ENCODE measurements at regions not wholly inside any gene's neighbourhood (a gene's known extent, or its start where the extent isn't known, plus 50 kb on each side); places are given as distances from the start of the nearest gene placed in this dataset.
"Not testable (repeated sequence)": the region's sequence is repeated elsewhere in the genome, so short reads cannot be mapped to it uniquely, and the experiment has no call there.

- H3K27me3 ChIP-seq; H3K36me3 ChIP-seq; DNase-seq; H3K4me1 ChIP-seq; H3K4me3 ChIP-seq; intact Hi-C loops (cut with DNase I; ENCODE audit: low total_unique reads); H3K27ac ChIP-seq; H3K9me3 ChIP-seq: not testable (repeated sequence)
Observed at GRCh38 chr7:63555226-63555994, 443.2 kb upstream of the ZNF722 start.

DNA sequence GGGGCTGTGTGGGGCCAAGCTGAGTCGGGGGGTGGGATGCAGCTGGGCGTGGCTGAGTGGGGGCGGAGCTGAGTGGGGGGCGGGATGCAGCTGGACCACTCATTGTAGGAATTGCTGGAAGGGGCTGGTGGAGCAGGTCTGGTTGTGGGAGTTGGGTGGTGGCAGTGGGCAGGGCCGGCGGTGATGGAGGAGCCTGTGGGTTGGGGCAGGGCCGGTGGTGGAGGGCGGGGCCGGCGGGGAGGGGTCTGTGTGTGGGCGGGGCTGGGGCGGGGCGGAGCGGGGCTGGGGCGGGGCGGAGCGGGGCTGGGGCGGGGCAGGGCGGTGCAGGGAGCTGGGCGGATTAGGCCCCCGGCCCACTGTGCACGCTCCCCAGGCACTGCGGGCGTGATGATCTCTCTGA lies 442.4 kb upstream of the ZNF722 start:
- not testable (repeated sequence) for DNase-seq, H3K4me1 ChIP-seq, H3K4me3 ChIP-seq

GRCh38 chr7:63559016-63559415 lies 439.6 kb upstream of the ZNF722 start:
- H3K9me3 ChIP-seq; H3K27ac ChIP-seq; H3K27me3 ChIP-seq; intact Hi-C loops (cut with DNase I; ENCODE audit: low total_unique reads); H3K4me1 ChIP-seq; H3K36me3 ChIP-seq; H3K4me3 ChIP-seq: not testable (repeated sequence)
- DNase-seq = peak in 1 of 2 donors; percentile 39

More for the DNA sequence above, 442.4 kb upstream of the ZNF722 start:
- H3K27me3 ChIP-seq; H3K36me3 ChIP-seq; H3K27ac ChIP-seq; intact Hi-C loops (cut with DNase I; ENCODE audit: low total_unique reads); H3K9me3 ChIP-seq: not testable (repeated sequence)

- peak in 1 of 2 donors; percentile 52 for DNase-seq
- H3K9me3 ChIP-seq; H3K4me3 ChIP-seq; H3K36me3 ChIP-seq; H3K27ac ChIP-seq; H3K27me3 ChIP-seq; intact Hi-C loops (cut with DNase I; ENCODE audit: low total_unique reads); H3K4me1 ChIP-seq: not testable (repeated sequence)
Observed at GRCh38 chr7:63559826-63560465, 438.7 kb upstream of the ZNF722 start.

DNA sequence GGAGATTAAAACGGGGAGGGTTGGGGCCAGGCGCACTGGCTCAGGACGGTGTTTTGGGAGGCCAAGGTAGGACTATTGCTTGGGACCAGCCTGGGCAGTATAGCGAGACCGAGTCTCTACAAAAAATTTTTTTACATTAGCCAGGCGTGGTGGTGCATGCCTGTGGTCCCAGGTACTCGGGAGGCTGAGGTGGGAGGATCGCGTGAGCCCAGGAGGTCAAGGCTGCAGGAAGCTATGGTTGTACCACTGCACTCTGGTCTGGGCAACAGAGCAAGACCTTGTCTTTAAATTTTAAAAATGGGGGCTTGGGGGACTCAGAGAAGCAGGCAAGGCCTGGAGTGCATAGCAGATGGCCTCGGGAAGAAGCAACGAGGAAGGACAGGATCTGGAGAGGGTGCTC lies 436.7 kb upstream of the ZNF722 start:
- H3K36me3 ChIP-seq; H3K27ac ChIP-seq; H3K4me3 ChIP-seq; H3K4me1 ChIP-seq; intact Hi-C loops (cut with DNase I; ENCODE audit: low total_unique reads); H3K27me3 ChIP-seq; H3K9me3 ChIP-seq; DNase-seq: not testable (repeated sequence)

DNA sequence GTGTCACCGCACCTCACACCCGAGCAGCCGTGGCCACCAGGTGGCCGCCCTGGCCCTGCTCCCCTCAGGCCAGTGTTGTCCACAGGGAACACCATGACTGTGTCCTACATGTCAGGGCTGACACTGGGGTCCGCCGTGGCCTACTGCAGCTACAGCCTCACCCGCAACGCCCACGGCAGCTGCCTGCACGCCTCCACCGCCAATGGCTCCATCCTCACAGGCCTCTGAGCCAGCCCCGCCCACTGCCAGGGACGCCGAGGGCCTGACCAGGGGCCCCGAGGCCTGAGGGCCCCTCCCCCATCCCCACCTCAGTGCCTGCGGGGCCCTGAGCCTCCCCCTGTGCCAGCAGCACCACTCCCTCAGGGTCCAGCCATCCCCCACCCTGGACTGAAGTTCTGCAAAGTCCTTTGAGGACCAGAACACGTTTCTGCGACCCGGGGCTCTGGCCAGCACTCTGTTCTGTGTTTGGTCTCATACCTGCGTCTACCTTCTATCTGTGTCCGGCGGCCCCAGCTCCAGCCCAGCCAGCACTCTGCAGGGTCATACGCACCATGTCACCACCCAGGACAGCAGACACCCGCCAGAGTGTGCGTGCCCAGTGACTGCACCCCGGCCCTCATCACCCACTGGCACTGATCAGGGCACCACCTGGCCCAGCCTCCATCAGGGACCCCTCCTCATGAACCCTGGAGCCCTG lies 436.1 kb upstream of the ZNF722 start:
- H3K9me3 ChIP-seq = peaks cover 0 to 10% (median 4%) of the 10 kb centered on the region in 3 donors
- H3K4me3 ChIP-seq; H3K4me1 ChIP-seq; H3K27me3 ChIP-seq; H3K36me3 ChIP-seq; H3K27ac ChIP-seq; intact Hi-C loops (cut with DNase I; ENCODE audit: low total_unique reads): not testable (repeated sequence)
- peak in 1 of 2 donors; percentile 51 for DNase-seq

DNA sequence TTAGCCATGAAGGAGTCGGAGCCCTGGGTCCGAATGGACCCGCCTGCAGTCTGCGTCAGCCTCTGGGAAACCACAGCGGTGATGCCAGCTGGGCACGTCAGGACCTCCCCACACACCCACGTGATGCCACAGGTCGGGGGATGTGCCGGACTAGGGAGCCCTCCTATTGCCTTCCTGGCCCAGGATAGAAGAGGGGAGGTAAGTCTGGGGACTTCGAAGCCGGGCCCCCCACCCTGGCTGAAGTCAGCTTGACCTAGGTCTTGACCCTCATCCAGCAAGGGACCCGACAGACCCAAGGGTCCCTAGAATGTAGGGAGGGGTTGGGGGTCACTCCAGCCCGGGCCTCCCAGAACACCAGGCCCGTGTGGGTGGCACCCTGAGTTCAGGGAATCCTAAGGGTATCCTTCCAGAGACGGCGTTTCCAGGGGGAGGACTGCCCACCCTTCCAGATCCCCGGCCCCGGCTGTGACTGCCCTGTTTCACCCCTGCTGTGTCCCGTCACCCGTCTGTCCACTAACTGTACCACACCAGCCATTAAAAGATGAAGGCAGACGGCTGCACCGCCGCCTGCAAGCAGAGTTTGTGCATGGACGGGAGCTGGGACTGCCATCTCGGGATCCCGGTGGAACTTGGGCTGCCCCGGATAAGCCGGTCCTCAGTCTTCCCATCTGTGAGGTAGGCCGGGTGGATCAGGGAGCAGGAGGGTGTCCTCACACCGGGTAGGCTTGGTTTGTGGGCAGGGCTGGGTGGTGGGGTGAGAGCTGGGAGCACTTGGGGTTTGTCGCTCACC lies 435.3 kb upstream of the ZNF722 start:
- H3K27ac ChIP-seq; intact Hi-C loops (cut with DNase I; ENCODE audit: low total_unique reads); H3K4me3 ChIP-seq; H3K36me3 ChIP-seq; H3K27me3 ChIP-seq; H3K4me1 ChIP-seq: not testable (repeated sequence)
- H3K9me3 ChIP-seq = peaks cover 0 to 14% (median 4%) of the 10 kb centered on the region in 3 donors
- DNase-seq = peak in 1 of 2 donors; percentile 37

DNA sequence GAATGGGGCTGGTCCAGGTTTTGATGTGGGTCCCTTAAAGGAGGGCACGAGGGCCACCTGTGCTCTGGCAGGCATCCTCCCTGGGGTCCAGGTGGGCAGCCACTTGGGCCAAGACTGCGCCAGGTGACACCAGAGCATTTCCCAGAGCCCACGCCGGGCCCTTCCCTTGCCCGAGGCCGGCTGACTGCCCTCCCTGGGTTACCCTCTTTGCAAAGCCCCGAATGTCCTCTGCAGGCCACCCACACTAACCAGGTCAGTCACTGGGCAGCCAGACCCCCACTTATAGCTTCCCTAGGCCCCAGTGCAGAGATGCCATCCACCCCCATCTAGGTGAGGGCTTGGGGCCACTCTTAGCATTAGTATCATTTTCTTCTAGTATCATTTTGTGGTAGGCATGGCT lies 433.8 kb upstream of the ZNF722 start:
- H3K9me3 ChIP-seq = peaks cover 0 to 18% (median 4%) of the 10 kb centered on the region in 3 donors
- H3K36me3 ChIP-seq; intact Hi-C loops (cut with DNase I; ENCODE audit: low total_unique reads); H3K4me3 ChIP-seq; H3K27me3 ChIP-seq; H3K4me1 ChIP-seq; H3K27ac ChIP-seq: not testable (repeated sequence)
- peak in 1 of 2 donors; percentile 57 for DNase-seq

DNA sequence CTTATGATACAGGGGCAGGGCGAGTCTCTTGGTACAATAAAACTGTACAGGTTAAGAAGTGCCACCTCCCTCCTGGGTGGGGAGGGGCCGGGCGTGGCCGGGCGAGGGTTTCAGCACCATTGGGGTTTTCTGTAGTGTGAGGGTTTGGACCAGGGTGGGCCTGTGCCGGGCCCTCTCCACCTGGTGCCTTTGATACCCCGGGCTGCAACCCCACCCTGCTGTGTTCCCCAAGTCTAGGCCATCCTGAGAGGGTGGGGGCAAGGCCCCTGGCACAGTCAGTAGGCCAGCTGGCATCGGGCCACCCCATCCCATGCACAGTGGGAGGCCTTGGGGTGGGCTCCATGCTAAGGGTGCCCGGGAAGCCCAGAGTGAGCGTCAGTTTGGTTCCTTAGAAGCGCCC lies 431.8 kb upstream of the ZNF722 start:
- H3K4me3 ChIP-seq; H3K27me3 ChIP-seq; H3K36me3 ChIP-seq; H3K27ac ChIP-seq; H3K4me1 ChIP-seq; intact Hi-C loops (cut with DNase I; ENCODE audit: low total_unique reads): not testable (repeated sequence)
- DNase-seq = peak in 1 of 2 donors; percentile 61
- peaks cover 0 to 26% (median 7%) of the 10 kb centered on the region in 3 donors for H3K9me3 ChIP-seq

GRCh38 chr7:63567636-63568035 lies 431.0 kb upstream of the ZNF722 start:
- H3K4me3 ChIP-seq; H3K36me3 ChIP-seq; intact Hi-C loops (cut with DNase I; ENCODE audit: low total_unique reads); H3K27ac ChIP-seq; H3K27me3 ChIP-seq; H3K4me1 ChIP-seq: not testable (repeated sequence)
- DNase-seq = peak in 1 of 2 donors; percentile 55
- H3K9me3 ChIP-seq = peaks cover 0 to 24% (median 13%) of the 10 kb centered on the region in 3 donors

DNA sequence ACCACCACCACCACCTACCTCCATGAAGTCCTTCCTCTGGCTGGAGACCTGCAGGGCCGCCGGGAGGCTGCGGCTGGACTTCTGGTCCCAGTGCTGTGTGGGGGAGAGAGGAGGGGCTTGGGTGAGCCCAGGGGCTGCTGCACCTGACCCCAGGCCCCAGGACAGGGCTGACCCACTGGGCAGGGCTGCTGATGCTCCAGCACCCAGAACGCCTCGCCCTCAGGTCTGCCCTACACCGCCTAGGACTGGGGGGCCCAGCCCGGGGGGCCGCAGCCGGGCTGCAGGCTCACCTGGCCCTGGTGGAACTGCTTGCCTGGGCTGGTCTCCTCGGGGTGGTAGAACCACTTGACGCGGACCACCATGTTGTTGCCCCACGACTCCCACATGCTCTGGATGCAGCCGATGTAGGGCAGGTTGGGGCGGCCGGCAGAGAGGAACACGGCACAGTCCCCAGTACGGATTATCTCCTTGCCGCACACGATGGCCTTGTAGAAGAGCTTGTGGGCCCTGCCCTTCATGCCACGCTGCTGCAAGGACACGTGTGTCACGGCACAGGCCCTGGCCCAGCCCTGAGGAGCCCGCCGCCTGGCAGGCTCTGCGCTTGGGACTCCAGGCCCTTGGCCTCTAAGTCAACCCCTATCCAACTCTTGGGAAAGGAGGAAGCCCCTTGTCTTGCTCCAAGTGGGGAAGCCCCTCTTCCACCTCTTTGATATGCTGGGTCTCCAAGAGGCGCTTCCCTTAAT lies 429.9 kb upstream of the ZNF722 start:
- H3K4me1 ChIP-seq; H3K27me3 ChIP-seq; intact Hi-C loops (cut with DNase I; ENCODE audit: low total_unique reads); H3K4me3 ChIP-seq; H3K27ac ChIP-seq; H3K36me3 ChIP-seq: not testable (repeated sequence)
- DNase-seq = peak in 1 of 2 donors; percentile 55
- peaks cover 0 to 27% (median 17%) of the 10 kb centered on the region in 3 donors for H3K9me3 ChIP-seq

DNA sequence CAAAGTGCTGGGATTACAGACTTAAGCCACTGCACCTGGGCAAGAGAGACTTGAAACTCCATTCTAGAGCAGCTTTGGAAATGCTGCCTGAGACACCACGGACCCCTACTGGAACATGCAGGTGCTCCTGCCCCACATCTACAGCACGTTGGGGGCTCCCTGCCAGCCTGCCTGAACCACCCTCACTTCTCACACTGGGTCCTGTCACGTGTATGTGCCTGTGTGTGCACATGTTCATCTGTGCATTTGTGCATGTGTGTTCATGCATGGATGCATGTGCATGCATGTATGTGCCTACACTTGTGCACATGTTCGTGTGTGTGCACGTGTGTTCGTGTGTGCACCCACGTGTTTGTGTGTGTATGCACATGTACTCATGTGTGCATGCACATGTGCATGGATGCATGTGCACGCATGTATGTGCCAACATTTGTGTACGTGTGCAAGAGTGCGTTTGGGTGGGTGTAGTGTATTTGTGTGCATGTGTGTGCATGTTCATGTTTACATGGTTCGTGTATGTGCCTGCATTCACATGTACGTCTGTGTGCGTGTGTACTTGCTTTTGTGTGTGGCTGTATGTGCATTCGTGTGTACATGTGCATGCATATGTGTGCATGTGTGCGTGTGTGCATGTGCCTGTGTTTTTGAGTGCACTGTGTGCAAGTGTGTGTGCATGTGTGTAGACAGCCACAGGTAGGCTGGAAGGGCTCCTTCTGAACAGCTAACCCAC lies 428.1 kb upstream of the ZNF722 start:
- intact Hi-C loops (cut with DNase I; ENCODE audit: low total_unique reads); H3K27ac ChIP-seq; H3K27me3 ChIP-seq; H3K4me1 ChIP-seq; H3K4me3 ChIP-seq; H3K36me3 ChIP-seq: not testable (repeated sequence)
- H3K9me3 ChIP-seq = peaks cover 0 to 24% (median 17%) of the 10 kb centered on the region in 3 donors
- peak in 1 of 2 donors; percentile 57 for DNase-seq

All from tibial artery (tissue), 4 donors.